ENCODE measurements at regions not wholly inside any gene's neighbourhood (a gene's known extent, or its start where the extent isn't known, plus 50 kb on each side); places are given as distances from the start of the nearest gene placed in this dataset.

GRCh38 chr13:21759911-21760310 lies 89.0 kb downstream of the FGF9 start:
- Histone ChIP-seq H3K79me2 (ENCODE audit: low read depth) (no peaks in the 10 kb centered on the region), H3K9me3 (ENCODE audit: insufficient read depth, low read depth) (no peaks in the 10 kb centered on the region), H3K4me2 (no peak overlapping the region), H4K20me1 (ENCODE audit: insufficient read depth) (no peaks in the 10 kb centered on the region), H3K27ac (no peak overlapping the region), H3K4me1 (replicated peaks; ENCODE audit: insufficient read depth) (no peaks in the 10 kb centered on the region), H3F3A (ENCODE audit: insufficient read depth, low read depth) (no peaks in the 10 kb centered on the region), H3K27me3 (ENCODE audit: insufficient read depth, low read depth) (peaks cover 81% of the 10 kb centered on the region), H3K36me3 (ENCODE audit: low read depth) (no peaks in the 10 kb centered on the region), H3K4me3 (no peak overlapping the region), H3K9me2 (ENCODE audit: insufficient read depth) (no peaks in the 10 kb centered on the region), H2AFZ (no peak overlapping the region)
- intact Hi-C loops (cut with micrococcal nuclease; ENCODE audit: unreplicated experiment) = no loop called here
- TF ChIP-seq, protein P1, sequence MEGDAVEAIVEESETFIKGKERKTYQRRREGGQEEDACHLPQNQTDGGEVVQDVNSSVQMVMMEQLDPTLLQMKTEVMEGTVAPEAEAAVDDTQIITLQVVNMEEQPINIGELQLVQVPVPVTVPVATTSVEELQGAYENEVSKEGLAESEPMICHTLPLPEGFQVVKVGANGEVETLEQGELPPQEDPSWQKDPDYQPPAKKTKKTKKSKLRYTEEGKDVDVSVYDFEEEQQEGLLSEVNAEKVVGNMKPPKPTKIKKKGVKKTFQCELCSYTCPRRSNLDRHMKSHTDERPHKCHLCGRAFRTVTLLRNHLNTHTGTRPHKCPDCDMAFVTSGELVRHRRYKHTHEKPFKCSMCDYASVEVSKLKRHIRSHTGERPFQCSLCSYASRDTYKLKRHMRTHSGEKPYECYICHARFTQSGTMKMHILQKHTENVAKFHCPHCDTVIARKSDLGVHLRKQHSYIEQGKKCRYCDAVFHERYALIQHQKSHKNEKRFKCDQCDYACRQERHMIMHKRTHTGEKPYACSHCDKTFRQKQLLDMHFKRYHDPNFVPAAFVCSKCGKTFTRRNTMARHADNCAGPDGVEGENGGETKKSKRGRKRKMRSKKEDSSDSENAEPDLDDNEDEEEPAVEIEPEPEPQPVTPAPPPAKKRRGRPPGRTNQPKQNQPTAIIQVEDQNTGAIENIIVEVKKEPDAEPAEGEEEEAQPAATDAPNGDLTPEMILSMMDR (conservative IDR thresholded peaks at IDR 0.05) = no peak
- no peak for TF ChIP-seq EZH2 (IDR thresholded peaks at IDR 0.05; ENCODE audit: low read depth)
- POLR2A ChIA-PET (ENCODE audit: unreplicated experiment) = no interaction called here
- no TSS peak for BruUV-seq (replicated peaks)
- CTCF ChIA-PET = no interaction called here
- no peak for DNase-seq

GRCh38 chr13:21761770-21762169 lies 90.9 kb downstream of the FGF9 start:
- intact Hi-C loops (cut with micrococcal nuclease; ENCODE audit: unreplicated experiment) = no loop called here
- POLR2A ChIA-PET (ENCODE audit: unreplicated experiment) = no interaction called here
- Histone ChIP-seq H3K27me3 (ENCODE audit: insufficient read depth, low read depth) (peaks cover 88% of the 10 kb centered on the region), H3K9me3 (ENCODE audit: insufficient read depth, low read depth) (no peaks in the 10 kb centered on the region), H3K27ac (no peak overlapping the region), H3K79me2 (ENCODE audit: low read depth) (no peaks in the 10 kb centered on the region), H3K4me1 (replicated peaks; ENCODE audit: insufficient read depth) (no peaks in the 10 kb centered on the region), H2AFZ (no peak overlapping the region), H4K20me1 (ENCODE audit: insufficient read depth) (0 out of 2 replicates have a peak, but pooled peaks cover 2% of the 10 kb centered on the region), H3K4me3 (no peak overlapping the region), H3K9me2 (ENCODE audit: insufficient read depth) (no peaks in the 10 kb centered on the region), H3F3A (ENCODE audit: insufficient read depth, low read depth) (no peaks in the 10 kb centered on the region), H3K36me3 (ENCODE audit: low read depth) (no peaks in the 10 kb centered on the region), H3K4me2 (no peak overlapping the region)
- no TSS peak for BruUV-seq (replicated peaks)
- CTCF ChIA-PET = no interaction called here
- DNase-seq = no peak
- no peak for TF ChIP-seq EZH2 (IDR thresholded peaks at IDR 0.05; ENCODE audit: low read depth)
- TF ChIP-seq, protein P1 (conservative IDR thresholded peaks at IDR 0.05) = no peak

DNA sequence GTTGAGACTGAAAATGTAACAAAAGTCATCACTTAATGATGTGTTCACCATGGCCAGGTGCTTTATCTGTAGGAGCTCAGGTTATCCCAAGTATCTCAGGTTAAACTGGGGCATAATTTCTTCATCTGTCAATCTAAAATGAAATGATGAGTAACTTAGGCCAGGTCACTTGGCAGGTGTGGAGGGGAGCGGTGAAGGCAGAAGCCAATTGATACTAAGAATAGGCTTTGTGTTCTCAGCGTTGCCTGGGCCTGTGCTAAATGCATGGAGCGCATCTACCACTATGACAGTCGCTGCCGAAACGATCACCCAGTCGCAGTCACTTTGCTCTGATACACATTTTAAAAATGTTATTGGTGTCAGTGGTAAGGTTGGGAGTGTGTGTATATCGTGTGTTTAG lies 91.6 kb downstream of the FGF9 start:
- H3K79me2 ChIP-seq (ENCODE audit: low read depth) = no peaks in the 10 kb centered on the region
- 0 out of 2 replicates have a peak, but pooled peaks cover 2% of the 10 kb centered on the region for H4K20me1 ChIP-seq (ENCODE audit: insufficient read depth)
- ChIA-PET CTCF (no interaction called here), POLR2A (ENCODE audit: unreplicated experiment) (no interaction called here)
- TF ChIP-seq, protein P1 (conservative IDR thresholded peaks at IDR 0.05) = no peak
- no peak for TF ChIP-seq EZH2 (IDR thresholded peaks at IDR 0.05; ENCODE audit: low read depth)
- intact Hi-C loops (cut with micrococcal nuclease; ENCODE audit: unreplicated experiment) = no loop called here
- no peak overlapping the region for H3K4me3 ChIP-seq
- H3K4me2 ChIP-seq = no peak overlapping the region
- no peaks in the 10 kb centered on the region for H3F3A ChIP-seq (ENCODE audit: insufficient read depth, low read depth)
- BruUV-seq (replicated peaks) = no TSS peak
- peaks cover 83% of the 10 kb centered on the region for H3K27me3 ChIP-seq (ENCODE audit: insufficient read depth, low read depth)
- H3K9me2 ChIP-seq (ENCODE audit: insufficient read depth) = no peaks in the 10 kb centered on the region
- H3K9me3 ChIP-seq (ENCODE audit: insufficient read depth, low read depth) = no peaks in the 10 kb centered on the region
- H2AFZ ChIP-seq = no peak overlapping the region
- no peak overlapping the region for H3K27ac ChIP-seq
- H3K36me3 ChIP-seq (ENCODE audit: low read depth) = no peaks in the 10 kb centered on the region
- no peaks in the 10 kb centered on the region for H3K4me1 ChIP-seq (replicated peaks; ENCODE audit: insufficient read depth)
- DNase-seq = no peak
